ENCODE measurements at regions not wholly inside any gene's neighbourhood (a gene's known extent, or its start where the extent isn't known, plus 50 kb on each side); places are given as distances from the start of the nearest gene placed in this dataset.
A peak's percentile ranks its signal among the peaks of the same experiment; 100 is the strongest.
"Not testable (repeated sequence)": the region's sequence is repeated elsewhere in the genome, so short reads cannot be mapped to it uniquely, and the experiment has no call there.

DNA sequence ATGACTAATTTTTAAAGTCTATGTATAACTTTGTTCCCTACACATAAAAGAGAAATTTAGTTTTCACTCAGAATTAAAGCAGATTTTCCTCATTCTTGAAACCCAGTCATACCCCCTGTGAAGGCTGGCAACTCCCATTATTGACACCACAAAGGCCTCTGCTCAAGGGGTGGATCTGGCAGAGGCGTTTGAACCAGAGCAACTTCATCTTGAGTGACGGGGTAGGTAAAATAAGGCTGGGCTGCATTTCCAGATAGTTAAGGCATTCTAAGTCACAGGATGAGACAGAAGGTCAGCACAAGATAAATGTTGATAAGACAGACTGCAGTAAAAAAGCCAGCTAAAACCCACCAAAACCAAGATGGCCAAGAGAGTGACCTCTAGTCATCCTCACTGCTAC is 177.2 kb upstream of the OR13F1 start:
- no peak for DNase-seq (ENCODE audit: low spot score)

DNA sequence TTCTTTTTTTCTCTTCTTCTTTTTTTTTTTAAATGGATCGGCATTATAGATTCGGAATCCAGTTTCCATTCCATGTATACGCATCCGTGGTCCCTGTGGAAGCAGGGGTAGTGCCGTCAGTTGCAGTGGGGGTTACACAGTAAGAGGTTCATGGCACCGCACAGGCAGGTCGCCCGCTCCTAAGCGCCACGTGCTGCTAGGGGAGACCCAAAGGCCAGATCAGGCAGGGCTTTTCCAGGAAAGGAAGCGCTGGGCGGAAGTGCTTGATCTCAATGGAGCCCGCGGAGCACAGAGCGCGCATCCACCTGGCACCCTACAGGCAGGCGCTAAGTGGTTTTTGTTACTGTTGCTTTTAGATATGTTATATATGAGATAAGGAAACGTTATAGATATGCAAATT is 174.8 kb upstream of the OR13F1 start:
- DNase-seq (ENCODE audit: low spot score) = no peak

DNA sequence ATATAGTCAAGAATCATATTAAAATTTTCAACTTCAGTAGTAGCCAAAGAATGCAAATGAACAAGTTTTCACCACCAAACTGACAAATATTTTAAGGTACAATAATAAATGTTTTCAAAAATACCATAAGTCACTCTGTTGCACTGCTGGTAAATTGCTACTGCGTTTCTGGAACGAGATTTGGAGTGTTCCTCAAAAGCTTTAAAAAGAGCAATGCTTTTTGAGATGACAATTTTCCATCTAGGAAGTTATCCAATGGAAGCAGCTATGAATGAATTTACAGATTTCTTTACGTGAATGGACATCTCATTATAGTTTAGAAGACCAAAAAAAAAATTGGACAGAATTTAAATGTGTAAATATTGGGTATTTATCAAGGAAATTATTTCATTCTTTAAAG is 173.2 kb upstream of the OR13F1 start:
- DNase-seq (ENCODE audit: low spot score) = no peak

DNA sequence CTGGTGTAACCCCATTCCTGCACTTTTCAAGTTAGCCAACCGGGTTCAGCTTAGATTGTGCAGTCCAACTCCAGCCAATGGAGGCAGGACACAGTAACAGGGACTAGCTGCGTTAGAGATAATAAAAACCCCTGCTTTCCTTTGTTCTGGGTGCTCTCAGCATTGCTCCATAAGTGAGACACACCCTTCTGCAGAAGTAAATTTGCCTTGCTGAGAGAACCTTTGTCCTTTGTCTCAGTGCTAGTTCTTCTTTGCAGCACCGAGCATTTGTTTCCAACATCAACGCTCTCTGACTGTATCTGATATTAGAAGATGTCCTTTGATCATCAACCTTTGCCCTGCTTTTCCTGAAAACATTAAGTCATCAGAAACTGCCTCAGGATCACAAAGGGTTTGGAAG is 169.5 kb upstream of the OR13F1 start:
- no peak for DNase-seq (ENCODE audit: low spot score)

DNA sequence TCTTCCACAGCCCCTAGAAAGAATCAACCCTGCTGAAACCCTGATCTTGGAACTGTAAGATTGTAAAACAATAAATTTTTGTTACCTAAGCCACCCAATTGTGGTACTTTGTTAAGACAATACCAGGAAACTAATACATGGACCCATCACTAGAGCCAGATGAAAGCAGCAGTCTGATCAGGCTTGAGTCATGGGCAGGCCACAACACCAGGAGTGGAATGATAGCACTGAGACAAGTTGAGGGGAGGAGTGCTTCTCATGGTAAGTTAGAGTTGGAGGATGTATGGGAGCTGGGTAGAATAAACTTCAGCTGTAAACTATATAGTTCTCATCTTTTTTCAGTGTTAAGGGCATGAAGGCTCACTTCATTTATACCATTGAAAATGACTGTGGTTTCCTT is 164.4 kb upstream of the OR13F1 start:
- no peak for DNase-seq (ENCODE audit: low spot score)

DNA sequence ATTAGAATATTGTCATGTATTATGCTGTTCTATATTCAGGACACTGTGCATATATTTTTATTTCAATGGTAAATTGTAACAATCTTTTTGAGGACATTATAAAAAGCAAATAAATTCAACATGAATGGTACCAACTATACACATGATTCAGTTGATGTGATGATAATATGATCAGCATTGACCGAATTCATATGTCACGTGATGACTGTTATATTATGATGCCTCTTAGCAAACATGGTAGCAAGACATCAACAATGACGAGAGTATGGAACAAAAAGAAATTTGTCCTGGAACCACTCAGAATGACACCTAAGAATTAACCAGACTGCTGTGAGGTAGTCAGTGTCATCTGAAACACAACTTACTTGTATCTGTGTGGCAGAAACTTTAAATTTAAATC is 161.5 kb upstream of the OR13F1 start:
- no peak for DNase-seq (ENCODE audit: low spot score)

DNA sequence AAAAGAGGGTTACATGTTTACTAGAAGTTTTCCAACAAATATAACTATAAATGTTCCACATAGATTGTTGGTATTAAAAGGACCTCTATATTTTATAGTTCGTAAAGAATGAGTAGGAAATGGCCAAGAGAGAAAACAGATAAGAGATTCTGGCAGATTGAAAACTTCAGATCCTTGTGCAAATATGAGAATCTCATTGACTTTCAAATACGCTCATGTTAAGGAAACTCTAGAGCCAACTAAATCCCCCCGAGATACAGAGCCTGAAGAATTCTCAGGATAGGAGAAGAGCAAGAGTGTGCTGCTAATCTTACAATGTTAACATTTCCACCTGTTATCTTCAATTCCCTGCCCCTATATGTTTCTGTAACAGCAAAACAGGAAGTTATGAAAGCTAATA is 159.0 kb upstream of the OR13F1 start:
- DNase-seq (ENCODE audit: low spot score) = no peak

DNA sequence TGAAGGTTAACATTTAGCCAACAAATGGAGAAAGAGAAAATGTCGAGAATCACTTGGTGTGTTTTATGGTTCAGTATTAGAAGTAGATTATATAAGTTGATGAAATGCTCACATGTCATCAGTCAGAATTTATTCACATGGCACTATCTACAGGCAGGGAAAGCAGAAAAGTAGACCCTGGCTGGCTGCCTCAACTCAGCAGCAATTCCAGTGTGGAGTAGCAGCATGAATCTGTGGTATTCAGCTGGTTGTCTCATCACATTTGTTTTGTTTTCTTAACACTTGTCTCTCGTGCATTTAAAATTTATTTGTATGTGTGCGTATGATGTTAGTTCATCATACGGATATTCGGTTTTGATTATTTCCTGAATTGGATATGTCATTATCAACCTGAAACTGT is 153.5 kb upstream of the OR13F1 start:
- no peak for DNase-seq (ENCODE audit: low spot score)

DNA sequence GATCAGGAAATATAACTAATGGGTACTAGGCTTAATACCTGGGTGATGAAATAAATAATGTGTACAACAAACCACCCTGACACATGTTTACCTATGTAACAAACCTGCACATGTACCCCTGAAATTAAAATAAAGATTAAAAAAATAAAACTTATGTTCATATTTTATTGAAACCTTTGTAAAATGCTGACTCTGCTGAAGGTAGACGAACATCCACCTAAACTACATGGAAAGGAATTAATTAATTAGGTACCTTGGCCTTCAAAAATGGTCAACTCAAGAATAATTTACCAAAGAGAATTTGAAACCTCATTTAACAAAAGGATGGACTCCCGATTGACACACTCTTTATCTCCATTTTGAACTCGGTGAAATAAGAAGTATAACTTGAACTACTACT is 152.3 kb upstream of the OR13F1 start:
- no peak for DNase-seq (ENCODE audit: low spot score)

DNA sequence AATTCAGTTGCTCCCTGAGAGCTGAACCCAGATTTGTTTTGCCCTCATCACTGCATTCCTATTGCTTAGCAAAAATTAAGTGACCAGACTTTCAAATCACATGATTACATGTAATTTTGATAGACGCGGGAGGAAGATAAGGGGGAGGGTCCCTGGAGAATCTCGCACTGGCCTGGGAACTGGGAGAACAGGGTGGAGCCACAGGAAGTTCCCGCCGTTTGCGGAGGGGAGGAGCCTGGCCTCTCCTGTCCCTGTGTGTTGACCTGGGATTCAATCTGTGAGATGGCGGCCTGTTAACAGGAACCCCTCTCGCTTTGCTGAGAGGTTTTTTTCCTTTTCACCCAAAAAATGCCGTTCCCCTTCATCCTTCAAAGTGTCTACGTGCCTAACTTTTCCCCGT is 142.9 kb upstream of the OR13F1 start:
- no peak for DNase-seq (ENCODE audit: low spot score)

DNA sequence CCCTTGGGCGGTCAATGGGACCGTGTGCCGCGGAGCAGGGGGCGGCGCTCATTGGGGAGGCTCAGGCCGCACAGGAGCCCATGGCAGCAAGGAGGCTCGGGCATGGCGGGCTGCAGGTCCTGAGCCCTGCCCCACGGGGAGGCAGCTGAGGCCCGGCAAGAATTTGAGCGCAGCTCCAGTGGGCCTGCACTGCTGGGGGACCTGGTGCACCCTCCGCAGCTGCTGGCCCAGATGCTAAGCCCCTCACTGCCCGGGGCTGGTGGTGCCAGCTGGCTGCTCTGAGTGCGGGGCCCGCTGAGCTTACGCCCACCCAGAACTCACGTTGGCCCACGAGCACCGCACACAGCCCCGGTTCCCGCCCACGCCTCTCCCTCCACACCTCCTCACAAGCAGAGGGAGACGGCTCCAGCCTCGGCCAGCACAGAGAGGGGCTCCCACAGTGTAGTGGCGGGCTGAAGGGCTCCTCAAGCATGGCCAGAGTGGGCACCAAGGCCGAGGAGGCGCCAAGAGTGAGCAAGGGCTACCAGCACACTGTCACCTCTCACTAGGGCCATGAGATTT is 141.1 kb upstream of the OR13F1 start:
- no peak for DNase-seq (ENCODE audit: low spot score)

DNA sequence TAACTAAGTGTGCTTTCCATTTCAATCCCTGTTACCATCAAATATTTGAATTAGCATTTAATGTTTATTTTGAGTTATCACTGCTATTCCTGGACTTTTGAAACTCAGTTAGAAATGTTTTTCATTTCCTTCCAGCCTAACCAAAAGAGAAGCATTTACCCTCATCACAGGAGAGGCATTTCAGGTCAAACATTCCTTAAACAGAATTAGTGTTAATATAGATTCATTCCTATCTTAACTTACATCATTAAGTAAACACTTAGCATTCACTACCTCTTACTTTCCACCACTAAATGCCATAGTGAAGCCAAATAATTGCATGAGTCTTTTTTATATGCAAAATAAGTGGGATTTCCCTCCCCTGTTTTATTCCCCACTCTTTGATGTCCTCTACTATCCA is 136.6 kb upstream of the OR13F1 start:
- DNase-seq (ENCODE audit: low spot score) = no peak

DNA sequence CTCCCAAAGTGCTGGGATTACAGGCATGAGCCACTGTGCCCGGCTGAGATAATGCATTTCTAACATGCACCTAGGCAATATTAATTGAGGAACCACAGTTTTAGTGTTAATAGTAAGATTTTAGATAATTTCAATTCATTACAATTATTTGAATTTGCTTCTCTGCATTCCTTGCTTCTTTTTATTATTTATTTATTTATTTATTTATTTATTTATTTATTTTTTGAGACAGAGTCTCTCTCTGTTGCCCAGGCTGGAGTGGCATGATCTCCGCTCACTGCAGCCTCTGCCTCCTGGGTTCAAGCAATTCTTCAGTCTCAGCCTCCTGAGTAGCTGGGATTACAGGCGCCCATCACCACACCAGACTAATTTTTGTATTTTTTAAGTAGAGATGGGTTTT is 135.7 kb upstream of the OR13F1 start:
- DNase-seq (ENCODE audit: low spot score) = not testable (repeated sequence)

DNA sequence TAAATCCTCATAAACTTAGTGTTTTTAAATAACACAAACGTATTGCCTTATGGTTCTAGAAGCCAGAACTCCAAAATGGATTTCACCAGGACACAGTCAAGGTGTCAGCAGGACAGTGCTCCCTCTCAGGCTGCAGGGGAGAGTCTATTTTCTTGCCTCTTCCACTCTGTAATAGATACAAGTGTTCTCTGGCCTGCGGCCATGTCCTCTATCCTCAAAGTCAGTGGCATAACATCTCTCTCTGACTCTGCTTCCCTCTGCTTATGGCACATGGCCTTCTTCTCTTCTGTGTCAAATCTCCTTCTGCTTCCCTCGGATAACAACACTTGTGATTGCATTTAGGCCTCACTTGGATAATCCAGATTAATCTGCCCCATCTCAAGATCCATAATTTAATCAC is 129.4 kb upstream of the OR13F1 start:
- DNase-seq (ENCODE audit: low spot score) = no peak

DNA sequence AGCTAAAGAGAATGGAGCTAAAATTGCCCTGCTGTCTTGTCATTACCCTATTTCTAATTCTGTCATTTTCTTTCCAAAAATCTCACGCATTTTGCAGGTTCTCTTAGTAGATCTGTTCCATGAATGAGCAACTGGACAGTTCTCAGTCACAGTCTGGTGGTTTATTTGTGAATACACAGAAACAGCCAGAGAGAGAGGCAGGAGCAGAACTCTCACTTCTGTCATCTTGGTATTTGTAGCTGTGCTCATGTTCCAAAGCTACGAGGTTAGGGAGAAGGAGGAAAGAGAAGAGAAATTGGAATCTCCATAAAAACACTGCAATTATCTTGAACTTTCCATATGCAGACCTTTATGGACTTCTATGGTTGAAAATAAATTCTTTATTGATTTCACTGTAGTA is 118.0 kb upstream of the OR13F1 start:
- DNase-seq (ENCODE audit: low spot score) = no peak

DNA sequence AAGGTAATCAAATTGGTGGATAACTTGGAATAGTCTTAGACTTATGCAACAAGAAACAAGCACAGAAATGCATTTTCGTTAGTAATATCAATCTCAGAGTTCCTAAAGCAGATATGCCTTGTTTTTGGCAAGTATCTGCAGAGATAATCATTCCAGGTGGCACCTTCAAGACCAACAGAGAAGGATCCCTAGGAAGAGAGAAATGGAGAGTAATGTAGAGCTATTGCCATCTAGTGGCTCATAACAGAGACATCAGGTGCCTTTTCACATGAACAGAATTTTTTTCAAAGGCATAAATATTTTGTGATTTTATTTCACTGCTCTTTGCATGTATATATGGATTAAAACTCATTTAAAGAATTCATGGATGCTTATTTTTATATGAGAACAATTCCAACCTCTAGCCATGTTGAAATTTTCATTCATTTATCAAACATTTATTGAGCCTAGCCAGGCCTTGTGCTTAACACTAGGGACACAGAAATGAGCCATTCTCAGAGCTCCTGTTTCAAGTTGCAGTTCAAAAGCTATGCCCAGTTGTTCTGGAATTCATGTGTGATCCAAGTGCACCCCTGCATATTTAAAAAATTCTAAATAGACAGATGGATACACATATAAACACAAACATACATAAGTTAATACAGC is 117.5 kb upstream of the OR13F1 start:
- DNase-seq (ENCODE audit: low spot score) = peak; percentile 49

DNA sequence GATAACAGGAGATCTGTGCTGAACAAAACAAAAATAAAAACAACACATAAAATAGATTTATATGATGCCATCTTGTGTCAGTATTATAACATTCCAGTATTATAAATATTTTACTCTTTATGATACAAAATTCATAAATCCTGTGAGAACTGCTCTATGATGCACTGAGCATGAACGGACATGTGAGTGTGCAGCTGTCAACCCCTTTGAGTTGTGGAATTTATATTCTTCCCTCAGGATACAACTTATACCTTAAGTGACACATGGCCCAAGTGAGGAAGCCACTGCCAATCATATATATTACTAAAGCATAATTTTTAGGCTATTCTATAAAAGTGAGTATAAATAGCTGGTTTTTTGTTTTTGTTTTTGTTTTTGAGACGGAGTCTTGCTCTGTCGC is 116.0 kb upstream of the OR13F1 start:
- DNase-seq (ENCODE audit: low spot score) = no peak

DNA sequence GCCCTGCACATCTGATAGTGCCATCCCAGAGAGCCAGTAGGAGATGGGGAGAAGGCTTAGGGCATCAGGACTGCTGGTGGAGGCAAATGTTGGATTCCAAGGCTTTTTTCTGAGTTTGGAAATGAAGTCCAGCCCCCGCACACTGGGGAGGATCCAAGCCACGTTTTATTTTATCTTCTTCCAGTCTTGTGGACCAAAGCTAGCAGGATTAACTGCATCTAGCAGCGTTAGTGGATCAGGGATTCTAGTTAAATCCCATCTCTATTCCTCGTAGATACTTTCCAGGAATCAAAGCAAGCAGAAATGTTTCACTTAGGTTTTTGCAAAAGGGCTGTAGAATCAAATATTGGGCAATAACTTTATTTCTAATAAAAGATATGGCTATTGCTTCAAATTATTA is 114.7 kb upstream of the OR13F1 start:
- DNase-seq (ENCODE audit: low spot score) = no peak

DNA sequence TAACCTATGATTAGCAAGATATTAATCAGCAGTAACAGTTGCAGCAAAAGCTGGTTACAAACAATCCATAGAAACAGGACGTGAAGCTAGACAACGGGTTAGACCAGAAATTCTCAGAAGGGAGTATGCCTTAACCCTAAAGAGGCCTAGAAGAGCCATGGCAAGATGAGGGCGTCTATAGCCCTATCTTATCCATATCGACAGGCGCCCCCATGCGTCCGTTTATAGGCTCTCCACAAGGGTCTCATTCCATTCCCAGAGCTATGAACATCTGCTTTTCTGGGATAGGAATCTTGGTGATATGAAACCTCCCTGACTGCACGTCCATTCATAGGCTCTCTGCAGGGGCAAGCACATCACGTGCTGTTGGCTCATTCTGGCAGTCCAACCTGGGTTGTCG is 109.2 kb upstream of the OR13F1 start:
- not testable (repeated sequence) for DNase-seq (ENCODE audit: low spot score)

DNA sequence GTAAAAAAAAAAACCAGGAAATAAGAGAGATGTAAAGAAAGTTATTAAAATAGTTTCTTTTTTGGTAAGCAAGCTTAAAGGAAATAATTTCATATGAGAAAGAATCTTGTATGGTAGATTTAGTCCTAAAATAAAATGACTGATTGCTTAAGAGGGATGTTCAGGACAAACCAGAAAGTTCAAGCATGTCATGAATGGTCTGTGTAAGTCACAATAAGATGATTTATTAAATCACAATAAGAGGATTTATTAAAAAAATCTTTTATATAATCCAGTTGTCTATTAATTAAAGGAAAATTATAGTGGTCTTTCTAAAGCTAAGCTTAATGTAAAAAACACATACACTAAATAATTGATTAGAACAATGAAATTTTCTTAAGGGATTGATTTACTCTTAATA is 91.8 kb upstream of the OR13F1 start:
- DNase-seq (ENCODE audit: low spot score) = no peak

DNA sequence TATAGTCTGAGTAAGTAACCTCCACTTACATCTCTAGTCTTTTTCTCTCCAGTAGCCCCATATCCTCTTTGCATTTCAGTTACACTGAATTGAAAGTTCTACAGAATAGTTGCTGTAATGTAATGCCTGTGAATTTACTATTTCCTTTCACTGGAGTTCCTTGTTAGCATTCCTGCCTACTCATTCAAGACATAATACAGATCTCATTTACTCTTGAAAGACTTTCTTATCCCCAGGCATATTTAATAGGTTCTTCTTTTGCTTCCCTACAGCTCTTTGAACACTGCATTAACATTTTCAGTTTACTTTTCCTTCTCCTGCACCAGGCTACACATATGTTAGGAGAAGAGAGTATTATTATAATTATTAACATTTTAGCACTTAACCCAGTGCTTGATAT is 87.6 kb upstream of the OR13F1 start:
- DNase-seq (ENCODE audit: low spot score) = no peak

DNA sequence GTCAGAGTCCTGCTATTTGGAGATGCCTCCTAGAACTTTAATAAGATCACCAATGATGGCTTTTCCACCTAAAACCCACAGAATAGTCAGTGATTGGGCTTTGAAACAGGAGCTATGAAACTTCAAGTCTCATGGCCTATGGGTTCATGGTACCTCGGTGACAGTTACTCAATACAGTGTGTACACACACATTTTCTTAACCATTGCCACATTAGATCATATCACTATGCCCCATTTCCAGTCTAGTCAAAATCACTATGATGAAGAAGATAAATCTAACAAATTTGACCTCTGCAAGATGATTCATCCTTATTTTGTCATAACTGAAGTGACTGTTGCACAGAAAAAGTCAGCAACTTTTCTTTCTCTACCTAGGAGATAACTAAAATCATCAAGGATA is 86.8 kb upstream of the OR13F1 start:
- DNase-seq (ENCODE audit: low spot score) = no peak

DNA sequence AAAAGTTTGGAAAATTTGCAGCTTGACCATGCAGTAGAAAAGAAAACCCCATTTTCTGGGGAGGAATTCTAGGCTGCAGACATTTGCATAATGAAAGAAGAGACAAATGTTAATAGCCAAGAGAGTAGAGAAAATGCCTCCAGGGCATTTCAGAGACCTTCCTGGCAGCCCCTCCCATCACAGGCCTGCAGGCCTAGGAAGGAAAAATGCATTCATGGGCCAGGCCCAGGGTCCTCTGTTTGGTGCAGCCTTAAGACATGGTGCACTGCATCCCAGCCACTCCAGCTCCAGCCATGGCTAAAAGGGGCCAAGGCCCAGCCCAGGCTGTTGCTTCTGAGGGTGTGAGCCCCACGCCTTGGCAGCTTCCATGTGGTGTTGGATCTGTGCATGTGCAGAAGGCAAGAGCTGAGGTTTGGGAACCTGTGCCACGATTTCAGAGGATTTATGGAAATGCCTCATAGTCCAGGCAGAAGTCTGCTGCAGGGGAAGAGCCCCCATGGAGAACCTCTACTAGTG is 75.0 kb upstream of the OR13F1 start:
- no peak for DNase-seq (ENCODE audit: low spot score)

DNA sequence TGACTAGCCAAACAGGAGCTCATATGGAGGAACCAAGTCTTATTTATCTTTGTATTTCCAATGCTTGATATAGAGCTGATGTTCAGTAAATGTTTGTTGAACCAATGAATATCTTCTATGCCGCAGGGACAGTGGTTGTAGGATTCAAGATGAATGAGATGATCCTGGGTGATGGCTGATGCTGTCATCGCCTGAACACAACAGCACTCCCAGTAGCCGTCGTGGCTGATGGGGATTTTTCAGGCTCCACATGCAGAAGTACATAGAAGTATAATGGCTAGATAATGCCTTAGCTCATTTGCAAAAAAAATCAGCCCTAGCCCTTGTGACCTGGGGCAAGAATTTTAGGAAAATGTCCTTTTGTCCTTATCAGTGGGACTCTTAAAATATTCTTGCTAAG is 69.0 kb upstream of the OR13F1 start:
- no peak for DNase-seq (ENCODE audit: low spot score)
